ENCODE measurements at regions not wholly inside any gene's neighbourhood (a gene's known extent, or its start where the extent isn't known, plus 50 kb on each side); places are given as distances from the start of the nearest gene placed in this dataset.
"Not testable (repeated sequence)": the region's sequence is repeated elsewhere in the genome, so short reads cannot be mapped to it uniquely, and the experiment has no call there.

GRCh38 chr14:55847766-55848165, 267.8 kb downstream of the KTN1 start:
- no peak for DNase-seq (ENCODE audit: low read depth)

DNA sequence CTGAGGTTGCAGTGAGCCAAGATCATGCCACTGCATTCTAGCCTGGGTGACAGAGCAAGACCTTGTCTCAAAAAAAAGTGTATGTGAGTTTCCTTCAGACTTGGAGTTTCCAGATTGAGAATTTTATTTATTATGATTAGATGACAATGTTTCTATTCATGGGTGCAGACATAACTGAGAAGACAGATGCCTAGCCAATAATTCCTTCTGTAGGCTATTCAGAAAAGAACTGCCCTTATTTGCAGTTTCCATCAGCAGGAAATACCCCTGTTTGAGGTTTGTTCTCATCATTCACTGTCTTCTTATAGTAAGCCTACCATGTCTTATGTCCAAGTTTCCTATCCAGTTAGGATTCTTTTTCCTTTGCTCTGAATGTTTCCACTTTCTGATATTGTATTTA, 269.0 kb downstream of the KTN1 start:
- no peak for DNase-seq (ENCODE audit: low read depth)

- no peak for DNase-seq (ENCODE audit: low read depth)
Measured at GRCh38 chr14:55849833-55850232, 268.4 kb upstream of the PELI2 start.

DNA sequence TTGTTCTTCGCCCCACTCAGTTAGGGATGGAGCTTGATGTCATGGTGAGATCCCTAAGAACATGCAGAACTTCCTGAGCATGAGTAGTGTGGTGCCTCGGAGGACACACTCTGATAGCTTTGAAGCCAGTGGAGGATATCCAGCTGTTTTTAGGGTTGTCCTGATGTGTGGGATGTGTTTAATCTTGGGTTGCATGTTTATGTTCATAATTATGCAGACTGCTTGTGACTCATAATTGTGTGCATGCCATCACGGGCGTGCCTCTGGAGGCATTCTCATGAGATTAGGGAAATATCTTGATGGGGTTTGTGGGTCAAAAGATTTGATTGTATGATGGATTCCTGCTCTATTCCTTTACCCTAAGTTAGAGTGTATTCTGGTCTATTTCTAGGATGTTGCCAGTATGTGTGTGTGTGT, 267.4 kb upstream of the PELI2 start:
- DNase-seq (ENCODE audit: low read depth), result no peak

- DNase-seq (ENCODE audit: low read depth), result no peak
Measured at GRCh38 chr14:55851301-55851700, 266.9 kb upstream of the PELI2 start.

DNA sequence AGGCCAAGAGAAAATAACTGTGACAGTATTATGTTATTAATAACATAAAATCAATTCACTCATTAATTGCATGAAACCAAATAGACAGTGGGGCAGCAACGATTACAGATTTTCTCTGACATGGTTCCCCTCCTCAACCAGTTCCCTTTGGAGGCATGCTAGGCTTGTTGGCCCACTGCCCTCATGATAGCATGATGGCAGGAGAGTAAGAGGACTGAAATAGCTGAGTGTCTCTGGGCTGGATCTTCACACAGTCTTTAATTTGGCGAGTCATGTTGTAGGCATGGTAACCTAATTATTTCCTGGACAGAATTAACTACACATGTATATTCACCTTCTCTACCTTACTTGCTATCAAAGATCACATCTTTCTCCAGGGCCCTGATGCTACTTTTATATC, 266.2 kb upstream of the PELI2 start:
- no peak for DNase-seq (ENCODE audit: low read depth)

GRCh38 chr14:55855751-55856150, 262.5 kb upstream of the PELI2 start:
- DNase-seq (ENCODE audit: low read depth), result no peak

DNA sequence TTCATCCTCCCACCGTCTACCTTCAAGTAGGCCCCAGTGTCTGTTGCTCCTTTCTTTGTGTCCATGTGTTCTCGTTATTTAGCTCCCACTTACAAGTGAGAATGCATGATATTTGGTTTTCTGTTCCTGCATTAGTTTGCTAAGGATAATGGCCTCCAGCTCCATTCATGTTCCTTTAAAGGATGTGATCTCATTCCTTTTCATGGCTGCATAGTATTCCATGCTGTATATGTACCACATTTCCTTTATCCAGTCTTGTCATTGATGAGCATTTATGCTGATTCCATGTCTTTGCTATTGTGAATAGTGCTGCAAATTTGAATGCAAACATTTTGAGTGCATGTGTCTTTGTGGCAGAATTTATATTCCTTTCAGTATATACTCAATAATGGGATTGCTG, 259.6 kb upstream of the PELI2 start:
- DNase-seq (ENCODE audit: low read depth), result no peak

DNA sequence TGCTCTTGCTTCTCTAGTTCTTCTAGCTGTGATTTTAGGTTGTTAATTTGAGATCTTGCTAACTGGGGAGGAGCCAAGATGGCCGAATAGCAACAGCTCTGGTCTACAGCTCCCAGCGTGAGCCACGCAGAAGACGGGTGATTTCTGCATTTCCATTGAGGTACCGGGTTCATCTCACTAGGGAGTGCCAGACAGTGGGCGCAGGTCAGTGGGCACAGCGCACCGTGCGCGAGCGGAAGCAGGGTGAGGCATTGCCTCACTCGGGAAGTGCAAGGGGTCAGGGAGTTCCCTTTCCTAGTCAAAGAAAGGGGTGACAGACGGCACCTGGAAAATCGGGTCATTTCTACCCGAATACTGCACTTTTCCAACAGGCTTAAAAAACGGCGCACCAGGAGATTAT, 256.6 kb upstream of the PELI2 start:
- DNase-seq (ENCODE audit: low read depth), result not testable (repeated sequence)

DNA sequence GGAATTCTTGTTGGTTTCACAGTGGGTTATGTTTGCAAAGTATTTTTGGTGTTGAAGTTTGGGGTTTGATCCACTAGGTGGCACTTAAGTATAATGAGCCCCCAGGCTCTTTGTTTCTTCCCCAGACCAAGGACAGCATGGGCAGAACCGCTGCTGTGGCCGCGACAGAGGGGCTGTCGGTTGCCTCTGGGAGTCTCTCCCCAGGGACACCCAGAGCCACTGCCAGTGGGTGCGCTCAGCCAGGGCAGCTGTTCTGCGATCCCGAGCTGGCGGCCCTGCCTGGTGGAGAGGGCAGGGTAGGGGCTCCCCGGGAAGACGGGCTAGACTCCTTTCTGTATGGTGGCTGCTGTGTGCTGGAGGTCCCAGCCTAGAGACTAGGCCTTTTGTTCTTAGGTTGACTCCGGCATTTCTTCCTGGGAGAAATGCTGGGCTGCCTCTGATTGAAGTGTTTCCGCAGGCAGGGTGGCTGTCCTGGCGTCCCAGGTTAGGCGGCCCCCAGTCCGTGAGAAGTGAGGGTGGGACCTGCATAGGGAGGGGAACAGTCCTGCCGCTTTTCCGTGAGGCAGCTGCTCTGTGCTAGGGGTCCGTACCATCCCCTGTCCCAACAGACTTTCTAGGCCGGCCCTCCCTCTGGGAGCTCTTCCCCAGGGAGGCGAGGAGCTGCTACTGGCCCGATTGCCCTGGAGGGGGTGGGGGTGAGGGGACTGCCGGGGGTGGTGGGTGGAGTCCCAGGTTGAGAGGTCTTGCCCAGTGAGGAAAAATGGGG, 253.1 kb upstream of the PELI2 start:
- no peak for DNase-seq (ENCODE audit: low read depth)

GRCh38 chr14:55867311-55867710, 250.9 kb upstream of the PELI2 start:
- DNase-seq (ENCODE audit: low read depth), result no peak

DNA sequence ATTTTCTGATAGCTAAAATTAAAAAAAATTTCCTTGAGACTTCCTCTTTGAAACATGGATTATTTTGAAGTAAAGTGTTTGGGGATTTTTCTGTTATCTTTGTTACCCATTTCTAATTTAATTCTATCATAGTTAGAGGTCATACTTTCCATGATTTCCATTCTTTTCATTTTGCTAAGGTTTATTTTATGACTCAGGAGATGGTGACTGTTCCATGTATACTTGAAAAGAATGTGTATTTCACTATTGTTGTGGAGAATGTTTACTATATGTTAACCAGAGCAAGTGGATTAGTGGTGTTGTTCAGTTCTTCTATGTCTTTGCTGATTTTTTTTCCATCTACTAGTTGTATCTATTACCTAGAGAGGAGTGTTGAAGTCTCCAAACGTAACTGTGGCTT, 250.5 kb upstream of the PELI2 start:
- no peak for DNase-seq (ENCODE audit: low read depth)

- no peak for DNase-seq (ENCODE audit: low read depth)
Measured at GRCh38 chr14:55869397-55870049, 248.7 kb upstream of the PELI2 start.

- DNase-seq (ENCODE audit: low read depth), result no peak
Measured at GRCh38 chr14:55873169-55873568, 245.0 kb upstream of the PELI2 start.

GRCh38 chr14:55874785-55875184, 243.4 kb upstream of the PELI2 start:
- DNase-seq (ENCODE audit: low read depth), result no peak

GRCh38 chr14:55877942-55878341, 240.3 kb upstream of the PELI2 start:
- no peak for DNase-seq (ENCODE audit: low read depth)

GRCh38 chr14:55881577-55882241, 236.5 kb upstream of the PELI2 start:
- DNase-seq (ENCODE audit: low read depth), result no peak

DNA sequence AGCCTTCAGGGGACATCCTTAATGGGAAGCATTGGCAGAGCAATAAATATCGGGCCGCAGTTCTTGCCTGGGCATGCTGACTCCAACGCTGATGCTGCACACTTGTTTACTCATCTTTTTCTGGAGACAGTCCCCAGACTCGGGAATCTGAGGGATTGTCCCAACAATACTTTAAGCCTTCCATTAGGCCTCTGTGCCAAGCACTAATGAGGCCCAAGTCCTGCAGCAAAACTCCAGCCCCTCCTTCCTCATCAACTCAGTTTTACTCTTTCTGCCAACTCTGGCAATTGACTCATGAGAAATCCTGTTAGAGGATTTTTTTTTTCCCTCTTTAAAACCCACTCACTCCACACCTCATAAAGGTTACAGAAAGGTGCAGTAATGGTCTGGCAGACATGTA, 233.4 kb upstream of the PELI2 start:
- no peak for DNase-seq (ENCODE audit: low read depth)

GRCh38 chr14:55889124-55889523, 229.1 kb upstream of the PELI2 start:
- DNase-seq (ENCODE audit: low read depth), result no peak

GRCh38 chr14:55891692-55892091, 226.5 kb upstream of the PELI2 start:
- DNase-seq (ENCODE audit: low read depth), result no peak

GRCh38 chr14:55892906-55893305, 225.3 kb upstream of the PELI2 start:
- DNase-seq (ENCODE audit: low read depth), result no peak

DNA sequence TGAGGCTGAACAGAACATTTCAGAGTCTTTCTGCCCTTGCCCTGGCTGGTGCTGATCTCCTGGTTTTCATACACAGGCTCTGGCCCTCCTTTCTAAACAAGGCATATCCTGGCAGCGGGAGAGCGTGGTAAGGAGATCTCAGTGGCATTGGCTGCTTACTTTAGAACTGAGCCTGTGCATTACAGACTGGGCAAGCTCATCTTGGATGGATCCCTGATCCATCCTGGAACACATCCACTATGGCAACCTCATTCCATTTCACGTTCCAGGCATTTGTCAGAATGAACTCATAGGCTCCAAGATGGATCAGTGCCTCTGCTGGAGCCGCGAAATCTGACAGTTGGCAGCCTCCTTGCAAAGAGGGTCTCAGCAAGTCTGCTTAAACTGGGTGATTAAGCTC, 224.5 kb upstream of the PELI2 start:
- no peak for DNase-seq (ENCODE audit: low read depth)

DNA sequence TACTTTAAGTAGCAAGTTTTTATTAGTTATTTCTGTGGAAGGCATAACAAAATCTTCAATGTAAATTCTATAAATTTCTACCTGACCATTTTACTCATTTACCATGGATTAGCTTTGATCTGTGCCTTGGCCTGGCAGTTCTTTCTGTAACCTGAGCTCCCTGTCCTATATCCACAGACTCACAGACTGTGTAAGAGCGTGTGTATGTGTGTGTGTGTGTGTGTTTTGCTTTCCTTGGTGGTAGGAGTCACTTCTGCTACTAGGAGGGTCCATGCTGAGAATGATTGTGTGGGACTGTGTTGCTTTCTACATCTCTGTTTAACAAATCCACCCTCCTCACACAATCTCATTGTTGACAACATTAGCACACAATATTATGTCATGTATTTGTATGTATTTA, 221.2 kb upstream of the PELI2 start:
- no peak for DNase-seq (ENCODE audit: low read depth)
